EL (cell line): ENCODE measurements at regions not wholly inside any gene's neighbourhood (a gene's known extent, or its start where the extent isn't known, plus 50 kb on each side); places are given as distances from the start of the nearest gene placed in this dataset.
"Not testable (repeated sequence)": the region's sequence is repeated elsewhere in the genome, so short reads cannot be mapped to it uniquely, and the experiment has no call there.

ENCODE experiments used
- DNase-seq: peaks from one replicate; pipeline ENCODE4 v3.0.0-alpha.2; 2016

- DNase-seq: no peak
Measured at GRCh38 chrX:87110142-87110541, 407.5 kb upstream of the KLHL4 start.

- no peak for DNase-seq
Measured at GRCh38 chrX:87140800-87141483, 376.7 kb upstream of the KLHL4 start.

DNA sequence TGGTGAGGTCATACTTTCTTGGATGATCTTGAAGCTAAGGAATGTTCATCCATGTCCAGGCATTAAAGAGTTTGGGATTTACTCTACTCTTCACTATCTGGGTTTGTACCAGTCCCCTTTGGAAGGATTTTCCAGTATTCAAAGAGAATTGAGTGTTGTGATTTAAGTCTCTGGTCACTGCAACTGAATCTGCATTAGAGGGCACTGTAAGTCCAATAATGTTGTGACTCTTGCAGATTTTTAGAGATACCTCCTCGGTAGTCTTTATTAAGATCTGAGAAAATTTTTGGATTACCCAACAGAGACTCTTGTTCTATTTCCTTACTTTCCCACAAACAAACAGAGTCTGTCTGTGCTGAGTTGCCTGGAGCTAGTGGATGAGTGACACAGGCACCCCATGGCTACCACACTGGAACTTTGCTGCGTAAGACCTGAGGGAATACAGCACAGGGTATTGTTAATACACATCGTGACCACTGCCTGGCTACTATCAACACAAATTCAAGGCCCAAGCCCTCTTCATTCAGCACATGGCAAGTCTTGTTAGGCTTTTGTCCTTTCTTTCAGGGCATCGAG lies 357.1 kb upstream of the KLHL4 start:
- no peak for DNase-seq

DNA sequence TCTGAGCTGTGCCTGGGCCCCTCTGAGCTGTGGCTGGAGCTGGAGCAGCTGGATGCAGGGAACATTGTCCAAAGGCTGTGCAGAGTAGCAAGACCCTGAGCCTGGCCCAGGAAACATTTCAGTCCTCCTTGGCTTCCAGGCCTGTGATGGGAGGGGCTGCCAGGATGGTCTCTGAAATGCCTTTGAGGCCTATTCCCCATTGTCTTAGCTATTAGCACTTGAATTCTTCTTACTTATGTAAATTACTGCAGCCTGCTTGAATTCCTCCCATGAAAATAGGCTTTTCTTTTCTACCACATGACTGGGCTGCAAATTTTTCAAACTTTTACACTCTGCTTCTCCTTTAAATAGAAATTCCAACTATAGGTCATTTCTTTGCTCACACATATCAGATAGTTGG lies 349.8 kb upstream of the KLHL4 start:
- no peak for DNase-seq

GRCh38 chrX:87178009-87178408 lies 339.6 kb upstream of the KLHL4 start:
- not testable (repeated sequence) for DNase-seq
